ENCODE measurements at regions not wholly inside any gene's neighbourhood (a gene's known extent, or its start where the extent isn't known, plus 50 kb on each side); places are given as distances from the start of the nearest gene placed in this dataset.

GRCh38 chr2:211070547-211070946 lies 514.1 kb downstream of the CPS1 start:
- no peak for DNase-seq

GRCh38 chr2:211077216-211077767 lies 520.9 kb downstream of the CPS1 start:
- no peak for DNase-seq

GRCh38 chr2:211084352-211084751 lies 528.0 kb downstream of the CPS1 start:
- DNase-seq = no peak

- DNase-seq = no peak
Measured at GRCh38 chr2:211085056-211085680, 528.8 kb downstream of the CPS1 start.

- no peak for DNase-seq
Measured at GRCh38 chr2:211086049-211086448, 529.6 kb downstream of the CPS1 start.

DNA sequence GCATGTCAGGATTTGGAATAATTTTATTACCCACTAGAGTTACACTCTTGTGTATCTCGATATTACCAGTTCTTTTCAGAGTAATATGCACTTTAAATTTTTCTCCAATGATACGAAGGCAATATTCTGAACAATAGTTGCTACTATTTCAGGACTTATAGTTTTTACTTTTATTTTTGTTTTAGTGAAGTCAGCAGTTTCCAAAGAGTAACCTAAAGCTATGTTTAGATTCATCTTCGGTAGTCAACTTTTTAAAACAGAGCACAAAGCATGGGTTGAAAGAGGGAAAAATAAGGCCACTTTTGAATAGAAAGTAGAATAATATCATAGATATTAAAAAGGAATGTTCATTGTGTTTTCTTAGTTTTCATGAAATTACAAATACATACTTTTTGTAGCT lies 532.7 kb downstream of the CPS1 start:
- DNase-seq = no peak

GRCh38 chr2:211093743-211094303 lies 537.4 kb downstream of the CPS1 start:
- no peak for DNase-seq

DNA sequence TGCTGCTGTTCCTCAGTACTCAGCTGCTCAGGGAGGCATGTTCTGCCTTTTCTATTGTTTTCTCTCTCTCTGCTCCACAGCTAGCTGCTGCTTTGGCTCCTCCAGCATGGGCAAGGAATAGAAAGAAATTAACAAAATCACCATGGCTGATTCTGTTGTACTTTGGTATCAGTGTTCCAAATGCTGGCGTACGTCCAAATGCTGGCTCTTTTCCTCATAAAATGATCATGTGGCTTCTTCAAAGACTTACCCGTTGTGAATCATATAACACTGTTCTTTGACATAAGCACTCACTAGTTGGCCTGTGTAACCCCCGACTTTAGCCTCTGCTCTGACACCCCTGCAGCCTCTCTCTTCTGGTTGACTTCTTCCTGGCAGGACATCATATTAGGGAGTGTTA lies 547.6 kb downstream of the CPS1 start:
- DNase-seq = no peak

- no peak for DNase-seq
Measured at GRCh38 chr2:211113334-211114175, 557.2 kb downstream of the CPS1 start.

GRCh38 chr2:211114826-211115455 lies 558.5 kb downstream of the CPS1 start:
- no peak for DNase-seq

- no peak for DNase-seq
Measured at GRCh38 chr2:211117026-211117425, 560.6 kb downstream of the CPS1 start.

DNA sequence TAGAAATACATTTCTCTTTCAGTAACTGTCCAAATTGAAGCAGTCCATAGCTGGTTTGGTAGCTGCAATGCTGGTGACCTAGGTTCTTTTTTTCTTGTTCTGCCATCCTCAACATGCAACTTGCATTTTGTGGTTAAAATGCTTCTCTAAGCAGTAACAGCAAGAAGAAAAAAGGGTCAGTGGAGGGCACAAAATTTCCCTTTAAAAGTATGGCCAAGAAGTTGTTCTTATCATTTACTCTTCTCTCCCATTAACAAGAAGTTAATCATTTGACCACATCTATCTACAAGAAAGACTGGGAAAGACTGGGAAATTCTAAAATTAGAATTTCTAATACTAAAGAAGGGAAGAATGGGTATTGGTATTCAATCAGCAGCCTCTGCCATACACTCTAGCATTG lies 569.9 kb downstream of the CPS1 start:
- DNase-seq = no peak

- no peak for DNase-seq
Measured at GRCh38 chr2:211127501-211127900, 571.1 kb downstream of the CPS1 start.

DNA sequence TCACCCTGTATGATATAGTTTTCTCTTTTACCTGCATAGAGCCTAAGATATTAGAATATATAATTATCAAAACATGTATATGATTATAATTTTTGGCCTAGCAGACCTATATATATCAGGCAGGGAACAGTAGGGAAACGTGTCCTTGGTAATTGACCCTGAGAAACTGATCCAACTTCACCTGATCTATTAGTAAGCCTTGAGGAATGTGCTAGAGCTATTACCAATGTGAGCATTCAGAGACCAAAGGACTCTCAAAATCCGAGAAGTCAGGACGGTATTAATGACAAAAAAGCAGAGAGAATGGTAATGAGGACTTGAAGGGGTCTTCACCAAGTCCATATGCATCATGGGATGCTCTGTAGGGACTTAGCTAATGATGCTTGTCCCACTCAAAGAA lies 571.9 kb downstream of the CPS1 start:
- DNase-seq = no peak

- DNase-seq = no peak
Measured at GRCh38 chr2:211129798-211130197, 573.4 kb downstream of the CPS1 start.

DNA sequence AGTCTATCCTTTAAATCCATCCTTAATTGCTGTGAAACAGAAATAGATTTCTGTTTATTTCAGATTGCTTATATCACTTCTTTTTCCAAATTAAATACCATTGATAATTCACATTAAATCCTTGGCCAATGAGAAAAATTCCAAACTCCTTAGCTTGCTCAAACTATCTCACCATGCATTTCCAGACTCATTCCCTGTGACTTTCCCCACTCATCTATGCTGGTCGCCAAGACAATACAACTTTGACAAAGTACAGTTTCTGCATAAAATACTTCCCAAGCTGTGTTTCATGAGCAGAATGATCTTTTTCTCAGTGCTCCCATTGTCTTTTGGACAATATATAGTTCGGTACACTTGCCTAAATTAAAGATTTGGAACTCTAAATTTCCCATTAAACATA lies 575.6 kb downstream of the CPS1 start:
- DNase-seq = no peak

DNA sequence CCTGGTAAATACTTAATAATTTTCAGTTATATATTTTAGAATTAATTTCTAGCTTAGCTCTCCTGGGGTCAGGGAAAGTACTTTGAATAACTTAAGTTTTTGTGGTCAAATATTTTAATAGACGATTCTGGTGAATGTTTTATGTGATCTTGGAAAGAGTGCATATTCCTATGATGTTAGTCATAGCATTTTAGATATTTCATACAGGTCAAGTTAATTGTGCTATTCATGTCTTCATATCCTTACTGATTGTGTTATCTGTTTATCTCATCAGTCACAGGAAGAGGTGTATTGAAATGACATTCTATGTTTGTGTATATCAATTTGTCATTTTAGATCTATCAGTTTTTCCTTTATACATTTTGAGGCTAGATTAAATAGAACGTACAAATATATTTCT lies 576.2 kb downstream of the CPS1 start:
- DNase-seq = no peak

- DNase-seq = no peak
Measured at GRCh38 chr2:211133766-211134165, 577.4 kb downstream of the CPS1 start.

- no peak for DNase-seq
Measured at GRCh38 chr2:211138551-211138950, 582.2 kb downstream of the CPS1 start.

GRCh38 chr2:211141646-211142045 lies 585.2 kb downstream of the CPS1 start:
- no peak for DNase-seq

DNA sequence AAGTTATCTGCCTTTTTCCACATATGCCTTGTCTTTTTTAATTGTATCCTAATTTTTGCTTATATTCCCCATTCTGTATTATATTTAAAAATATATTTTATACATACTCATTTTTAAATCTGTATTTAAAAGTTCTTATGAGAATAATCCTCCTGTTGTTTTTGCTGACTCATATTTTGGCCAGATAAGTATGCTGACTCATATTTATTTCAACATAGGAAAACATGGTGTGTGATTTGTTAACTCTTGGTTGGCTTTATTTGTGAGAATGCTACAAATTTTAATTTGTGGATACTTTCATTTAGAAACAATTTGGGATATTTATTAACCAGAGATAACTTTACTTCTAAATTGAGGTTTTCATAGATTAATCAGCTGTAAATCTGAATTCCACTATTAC lies 587.7 kb downstream of the CPS1 start:
- DNase-seq = no peak

GRCh38 chr2:211144974-211145665 lies 588.7 kb downstream of the CPS1 start:
- DNase-seq = no peak

DNA sequence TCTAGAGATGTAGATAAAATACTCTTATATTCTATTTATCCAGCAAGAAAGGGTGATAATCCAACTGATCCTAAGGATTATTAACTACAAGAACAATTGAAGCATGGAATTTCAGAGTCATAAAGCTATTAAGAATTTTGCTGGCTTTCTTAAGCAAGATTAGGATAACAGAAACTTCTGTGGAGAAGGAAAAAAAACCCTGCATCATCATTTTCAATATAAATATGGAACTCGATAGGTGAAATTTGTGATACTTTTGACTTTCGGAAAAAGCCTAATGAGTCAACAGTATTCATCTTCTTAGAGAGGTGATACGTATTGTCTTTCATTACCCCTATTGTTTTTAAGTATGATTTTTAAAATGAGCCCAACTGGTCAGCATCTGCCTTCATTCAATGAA lies 593.3 kb downstream of the CPS1 start:
- DNase-seq = no peak

All from activated CD4-positive, alpha-beta T cell treated with anti-CD3 and anti-CD28 coated beads for 4 hours (primary cell).